ENCODE measurements at regions not wholly inside any gene's neighbourhood (a gene's known extent, or its start where the extent isn't known, plus 50 kb on each side); places are given as distances from the start of the nearest gene placed in this dataset.

GRCh38 chr3:177552051-177552450, 354.8 kb upstream of the TBL1XR1 start:
- TF ChIP-seq CTCF (conservative IDR thresholded peaks at IDR 0.05) (no peak), EZH2 (IDR thresholded peaks at IDR 0.05; ENCODE audit: low read depth) (no peak)

GRCh38 chr3:177553012-177553411, 355.7 kb upstream of the TBL1XR1 start:
- Histone ChIP-seq H3K4me3 (no peak overlapping the region), H3F3A (ENCODE audit: insufficient read depth, low read depth) (0 out of 2 replicates have a peak, but pooled peaks cover 3% of the 10 kb centered on the region), H3K9me2 (ENCODE audit: insufficient read depth) (no peaks in the 10 kb centered on the region), H2AFZ (no peak overlapping the region), H3K27me3 (ENCODE audit: insufficient read depth, low read depth) (no peaks in the 10 kb centered on the region), H3K79me2 (ENCODE audit: low read depth) (no peaks in the 10 kb centered on the region), H3K9me3 (ENCODE audit: insufficient read depth, low read depth) (no peaks in the 10 kb centered on the region), H3K4me1 (replicated peaks; ENCODE audit: insufficient read depth) (peaks cover 8% of the 10 kb centered on the region; the same call in 1 of the 2 replicates), H3K36me3 (ENCODE audit: low read depth) (no peaks in the 10 kb centered on the region), H4K20me1 (ENCODE audit: insufficient read depth) (no peaks in the 10 kb centered on the region), H3K27ac (no peak overlapping the region), H3K4me2 (no peak overlapping the region)
- no peak for DNase-seq
- no TSS peak for BruUV-seq (replicated peaks)
- TF ChIP-seq EZH2 (IDR thresholded peaks at IDR 0.05; ENCODE audit: low read depth) (no peak), CTCF (conservative IDR thresholded peaks at IDR 0.05) (no peak)
- ChIA-PET POLR2A (ENCODE audit: unreplicated experiment) (no interaction called here), CTCF (no interaction called here)
- intact Hi-C loops (cut with micrococcal nuclease; ENCODE audit: unreplicated experiment), result no loop called here

More at GRCh38 chr3:177552051-177552450, 354.8 kb upstream of the TBL1XR1 start:
- Histone ChIP-seq H3K36me3 (ENCODE audit: low read depth) (no peaks in the 10 kb centered on the region), H3K4me2 (no peak overlapping the region), H3K9me2 (ENCODE audit: insufficient read depth) (no peaks in the 10 kb centered on the region), H3K27me3 (ENCODE audit: insufficient read depth, low read depth) (no peaks in the 10 kb centered on the region), H3K4me3 (no peak overlapping the region), H2AFZ (no peak overlapping the region), H3K9me3 (ENCODE audit: insufficient read depth, low read depth) (no peaks in the 10 kb centered on the region), H4K20me1 (ENCODE audit: insufficient read depth) (no peaks in the 10 kb centered on the region), H3K27ac (no peak overlapping the region), H3F3A (ENCODE audit: insufficient read depth, low read depth) (0 out of 2 replicates have a peak, but pooled peaks cover 3% of the 10 kb centered on the region), H3K4me1 (replicated peaks; ENCODE audit: insufficient read depth) (peaks cover 8% of the 10 kb centered on the region; the same call in 1 of the 2 replicates), H3K79me2 (ENCODE audit: low read depth) (no peaks in the 10 kb centered on the region)
- BruUV-seq (replicated peaks), result no TSS peak
- CTCF ChIA-PET, result interaction anchor here (0.6 kb wide), 2 partner anchors 159 to 254 kb away, joined by 3 to 4 read pairs; no protein-coding TSS in a partner anchor
- intact Hi-C loops (cut with micrococcal nuclease; ENCODE audit: unreplicated experiment), result no loop called here
- DNase-seq, result no peak
- POLR2A ChIA-PET (ENCODE audit: unreplicated experiment), result no interaction called here

- no peak for DNase-seq
- no peaks in the 10 kb centered on the region for H3K27me3 ChIP-seq (ENCODE audit: insufficient read depth, low read depth)
- peaks cover 8% of the 10 kb centered on the region; the same call in 1 of the 2 replicates for H3K4me1 ChIP-seq (replicated peaks; ENCODE audit: insufficient read depth)
- CTCF ChIA-PET, result no interaction called here
- H3K4me3 ChIP-seq, result no peak overlapping the region
- H3K79me2 ChIP-seq (ENCODE audit: low read depth), result no peaks in the 10 kb centered on the region
- no TSS peak for BruUV-seq (replicated peaks)
- intact Hi-C loops (cut with micrococcal nuclease; ENCODE audit: unreplicated experiment), result no loop called here
- H3K9me3 ChIP-seq (ENCODE audit: insufficient read depth, low read depth), result no peaks in the 10 kb centered on the region
- H4K20me1 ChIP-seq (ENCODE audit: insufficient read depth), result no peaks in the 10 kb centered on the region
- H2AFZ ChIP-seq, result no peak overlapping the region
- no peaks in the 10 kb centered on the region for H3K36me3 ChIP-seq (ENCODE audit: low read depth)
- H3F3A ChIP-seq (ENCODE audit: insufficient read depth, low read depth), result 0 out of 2 replicates have a peak, but pooled peaks cover 3% of the 10 kb centered on the region
- H3K9me2 ChIP-seq (ENCODE audit: insufficient read depth), result no peaks in the 10 kb centered on the region
- H3K27ac ChIP-seq, result no peak overlapping the region
- H3K4me2 ChIP-seq, result no peak overlapping the region
- no peak for TF ChIP-seq CTCF (conservative IDR thresholded peaks at IDR 0.05)
- TF ChIP-seq EZH2 (IDR thresholded peaks at IDR 0.05; ENCODE audit: low read depth), result no peak
- POLR2A ChIA-PET (ENCODE audit: unreplicated experiment), result interaction anchor here (0.6 kb wide), 1 partner anchor 1757 kb away, joined by 5 read pairs; no protein-coding TSS in a partner anchor
These were observed 356.3 kb upstream of the TBL1XR1 start for GRCh38 chr3:177553579-177553978.

All from PC-9 (cell line).